ENCODE measurements at regions not wholly inside any gene's neighbourhood (a gene's known extent, or its start where the extent isn't known, plus 50 kb on each side); places are given as distances from the start of the nearest gene placed in this dataset.

DNA sequence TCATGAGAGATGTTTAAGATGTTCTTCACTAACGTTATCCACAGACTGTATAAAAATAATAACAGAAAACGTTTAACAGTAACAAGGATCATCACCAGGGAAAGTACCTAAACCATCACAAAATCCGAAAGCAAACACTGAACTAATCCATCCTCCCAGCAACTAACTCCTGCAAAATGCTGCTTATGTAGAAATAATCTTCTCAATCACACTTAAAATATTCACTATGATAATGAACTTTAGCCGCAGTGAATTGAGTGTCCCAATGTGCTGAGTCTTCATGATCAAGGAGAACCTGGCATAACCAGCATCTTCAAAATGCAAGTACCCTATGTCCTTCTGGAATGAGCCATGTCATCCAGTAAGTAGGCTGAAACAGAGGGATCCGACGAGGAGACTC, 166.1 kb downstream of the LTN1 start:
- H3F3A ChIP-seq (replicated peaks; ENCODE audit: low read depth), result no peaks in the 10 kb centered on the region
- no peaks in the 10 kb centered on the region for H3K4me1 Mint-ChIP-seq
- H3K79me2 ChIP-seq (replicated peaks; ENCODE audit: insufficient read depth), result no peaks in the 10 kb centered on the region
- no peak overlapping the region for H2AFZ ChIP-seq
- no peak overlapping the region for H3K4me3 ChIP-seq
- H3K27ac ChIP-seq (ENCODE audit: low read depth), result no peak overlapping the region
- no peaks in the 10 kb centered on the region for H3K27me3 ChIP-seq (ENCODE audit: insufficient read depth)
- no peaks in the 10 kb centered on the region for H3K36me3 ChIP-seq (ENCODE audit: insufficient read depth)
- H4K20me1 ChIP-seq (replicated peaks; ENCODE audit: insufficient read depth), result no peaks in the 10 kb centered on the region
- ATAC-seq (no peak), DNase-seq (ENCODE audit: low spot score) (no peak)
- TF ChIP-seq ETS1 (IDR thresholded peaks at IDR 0.05), result no peak
- no peak for TF ChIP-seq CREB1 (CRISPR knock-in tag; IDR thresholded peaks at IDR 0.05; ENCODE audit: low read depth)
- no peak for TF ChIP-seq POLR2AphosphoS5 (IDR thresholded peaks at IDR 0.05; ENCODE audit: low read depth)
- no peak for TF ChIP-seq ZNF114 (CRISPR knock-in tag; IDR thresholded peaks at IDR 0.05)
- TF ChIP-seq, protein P1, sequence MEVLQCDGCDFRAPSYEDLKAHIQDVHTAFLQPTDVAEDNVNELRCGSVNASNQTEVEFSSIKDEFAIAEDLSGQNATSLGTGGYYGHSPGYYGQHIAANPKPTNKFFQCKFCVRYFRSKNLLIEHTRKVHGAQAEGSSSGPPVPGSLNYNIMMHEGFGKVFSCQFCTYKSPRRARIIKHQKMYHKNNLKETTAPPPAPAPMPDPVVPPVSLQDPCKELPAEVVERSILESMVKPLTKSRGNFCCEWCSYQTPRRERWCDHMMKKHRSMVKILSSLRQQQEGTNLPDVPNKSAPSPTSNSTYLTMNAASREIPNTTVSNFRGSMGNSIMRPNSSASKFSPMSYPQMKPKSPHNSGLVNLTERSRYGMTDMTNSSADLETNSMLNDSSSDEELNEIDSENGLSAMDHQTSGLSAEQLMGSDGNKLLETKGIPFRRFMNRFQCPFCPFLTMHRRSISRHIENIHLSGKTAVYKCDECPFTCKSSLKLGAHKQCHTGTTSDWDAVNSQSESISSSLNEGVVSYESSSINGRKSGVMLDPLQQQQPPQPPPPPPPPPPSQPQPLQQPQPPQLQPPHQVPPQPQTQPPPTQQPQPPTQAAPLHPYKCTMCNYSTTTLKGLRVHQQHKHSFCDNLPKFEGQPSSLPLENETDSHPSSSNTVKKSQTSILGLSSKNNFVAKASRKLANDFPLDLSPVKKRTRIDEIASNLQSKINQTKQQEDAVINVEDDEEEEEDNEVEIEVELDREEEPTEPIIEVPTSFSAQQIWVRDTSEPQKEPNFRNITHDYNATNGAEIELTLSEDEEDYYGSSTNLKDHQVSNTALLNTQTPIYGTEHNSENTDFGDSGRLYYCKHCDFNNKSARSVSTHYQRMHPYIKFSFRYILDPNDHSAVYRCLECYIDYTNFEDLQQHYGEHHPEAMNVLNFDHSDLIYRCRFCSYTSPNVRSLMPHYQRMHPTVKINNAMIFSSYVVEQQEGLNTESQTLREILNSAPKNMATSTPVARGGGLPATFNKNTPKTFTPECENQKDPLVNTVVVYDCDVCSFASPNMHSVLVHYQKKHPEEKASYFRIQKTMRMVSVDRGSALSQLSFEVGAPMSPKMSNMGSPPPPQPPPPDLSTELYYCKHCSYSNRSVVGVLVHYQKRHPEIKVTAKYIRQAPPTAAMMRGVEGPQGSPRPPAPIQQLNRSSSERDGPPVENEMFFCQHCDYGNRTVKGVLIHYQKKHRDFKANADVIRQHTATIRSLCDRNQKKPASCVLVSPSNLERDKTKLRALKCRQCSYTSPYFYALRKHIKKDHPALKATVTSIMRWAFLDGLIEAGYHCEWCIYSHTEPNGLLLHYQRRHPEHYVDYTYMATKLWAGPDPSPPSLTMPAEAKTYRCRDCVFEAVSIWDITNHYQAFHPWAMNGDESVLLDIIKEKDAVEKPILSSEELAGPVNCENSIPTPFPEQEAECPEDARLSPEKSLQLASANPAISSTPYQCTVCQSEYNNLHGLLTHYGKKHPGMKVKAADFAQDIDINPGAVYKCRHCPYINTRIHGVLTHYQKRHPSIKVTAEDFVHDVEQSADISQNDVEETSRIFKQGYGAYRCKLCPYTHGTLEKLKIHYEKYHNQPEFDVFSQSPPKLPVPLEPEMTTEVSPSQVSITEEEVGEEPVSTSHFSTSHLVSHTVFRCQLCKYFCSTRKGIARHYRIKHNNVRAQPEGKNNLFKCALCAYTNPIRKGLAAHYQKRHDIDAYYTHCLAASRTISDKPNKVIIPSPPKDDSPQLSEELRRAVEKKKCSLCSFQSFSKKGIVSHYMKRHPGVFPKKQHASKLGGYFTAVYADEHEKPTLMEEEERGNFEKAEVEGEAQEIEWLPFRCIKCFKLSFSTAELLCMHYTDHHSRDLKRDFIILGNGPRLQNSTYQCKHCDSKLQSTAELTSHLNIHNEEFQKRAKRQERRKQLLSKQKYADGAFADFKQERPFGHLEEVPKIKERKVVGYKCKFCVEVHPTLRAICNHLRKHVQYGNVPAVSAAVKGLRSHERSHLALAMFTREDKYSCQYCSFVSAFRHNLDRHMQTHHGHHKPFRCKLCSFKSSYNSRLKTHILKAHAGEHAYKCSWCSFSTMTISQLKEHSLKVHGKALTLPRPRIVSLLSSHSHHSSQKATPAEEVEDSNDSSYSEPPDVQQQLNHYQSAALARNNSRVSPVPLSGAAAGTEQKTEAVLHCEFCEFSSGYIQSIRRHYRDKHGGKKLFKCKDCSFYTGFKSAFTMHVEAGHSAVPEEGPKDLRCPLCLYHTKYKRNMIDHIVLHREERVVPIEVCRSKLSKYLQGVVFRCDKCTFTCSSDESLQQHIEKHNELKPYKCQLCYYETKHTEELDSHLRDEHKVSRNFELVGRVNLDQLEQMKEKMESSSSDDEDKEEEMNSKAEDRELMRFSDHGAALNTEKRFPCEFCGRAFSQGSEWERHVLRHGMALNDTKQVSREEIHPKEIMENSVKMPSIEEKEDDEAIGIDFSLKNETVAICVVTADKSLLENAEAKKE (CRISPR knock-in tag; IDR thresholded peaks at IDR 0.05), result no peak
- no peak for TF ChIP-seq ZNF331 (CRISPR knock-in tag; IDR thresholded peaks at IDR 0.05; ENCODE audit: low read depth)
- no peak for TF ChIP-seq JUNB (IDR thresholded peaks at IDR 0.05; ENCODE audit: unreplicated experiment)
- TF ChIP-seq, protein P2, sequence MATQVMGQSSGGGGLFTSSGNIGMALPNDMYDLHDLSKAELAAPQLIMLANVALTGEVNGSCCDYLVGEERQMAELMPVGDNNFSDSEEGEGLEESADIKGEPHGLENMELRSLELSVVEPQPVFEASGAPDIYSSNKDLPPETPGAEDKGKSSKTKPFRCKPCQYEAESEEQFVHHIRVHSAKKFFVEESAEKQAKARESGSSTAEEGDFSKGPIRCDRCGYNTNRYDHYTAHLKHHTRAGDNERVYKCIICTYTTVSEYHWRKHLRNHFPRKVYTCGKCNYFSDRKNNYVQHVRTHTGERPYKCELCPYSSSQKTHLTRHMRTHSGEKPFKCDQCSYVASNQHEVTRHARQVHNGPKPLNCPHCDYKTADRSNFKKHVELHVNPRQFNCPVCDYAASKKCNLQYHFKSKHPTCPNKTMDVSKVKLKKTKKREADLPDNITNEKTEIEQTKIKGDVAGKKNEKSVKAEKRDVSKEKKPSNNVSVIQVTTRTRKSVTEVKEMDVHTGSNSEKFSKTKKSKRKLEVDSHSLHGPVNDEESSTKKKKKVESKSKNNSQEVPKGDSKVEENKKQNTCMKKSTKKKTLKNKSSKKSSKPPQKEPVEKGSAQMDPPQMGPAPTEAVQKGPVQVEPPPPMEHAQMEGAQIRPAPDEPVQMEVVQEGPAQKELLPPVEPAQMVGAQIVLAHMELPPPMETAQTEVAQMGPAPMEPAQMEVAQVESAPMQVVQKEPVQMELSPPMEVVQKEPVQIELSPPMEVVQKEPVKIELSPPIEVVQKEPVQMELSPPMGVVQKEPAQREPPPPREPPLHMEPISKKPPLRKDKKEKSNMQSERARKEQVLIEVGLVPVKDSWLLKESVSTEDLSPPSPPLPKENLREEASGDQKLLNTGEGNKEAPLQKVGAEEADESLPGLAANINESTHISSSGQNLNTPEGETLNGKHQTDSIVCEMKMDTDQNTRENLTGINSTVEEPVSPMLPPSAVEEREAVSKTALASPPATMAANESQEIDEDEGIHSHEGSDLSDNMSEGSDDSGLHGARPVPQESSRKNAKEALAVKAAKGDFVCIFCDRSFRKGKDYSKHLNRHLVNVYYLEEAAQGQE (IDR thresholded peaks at IDR 0.05; ENCODE audit: unreplicated experiment), result no peak
- TF ChIP-seq, protein P3, sequence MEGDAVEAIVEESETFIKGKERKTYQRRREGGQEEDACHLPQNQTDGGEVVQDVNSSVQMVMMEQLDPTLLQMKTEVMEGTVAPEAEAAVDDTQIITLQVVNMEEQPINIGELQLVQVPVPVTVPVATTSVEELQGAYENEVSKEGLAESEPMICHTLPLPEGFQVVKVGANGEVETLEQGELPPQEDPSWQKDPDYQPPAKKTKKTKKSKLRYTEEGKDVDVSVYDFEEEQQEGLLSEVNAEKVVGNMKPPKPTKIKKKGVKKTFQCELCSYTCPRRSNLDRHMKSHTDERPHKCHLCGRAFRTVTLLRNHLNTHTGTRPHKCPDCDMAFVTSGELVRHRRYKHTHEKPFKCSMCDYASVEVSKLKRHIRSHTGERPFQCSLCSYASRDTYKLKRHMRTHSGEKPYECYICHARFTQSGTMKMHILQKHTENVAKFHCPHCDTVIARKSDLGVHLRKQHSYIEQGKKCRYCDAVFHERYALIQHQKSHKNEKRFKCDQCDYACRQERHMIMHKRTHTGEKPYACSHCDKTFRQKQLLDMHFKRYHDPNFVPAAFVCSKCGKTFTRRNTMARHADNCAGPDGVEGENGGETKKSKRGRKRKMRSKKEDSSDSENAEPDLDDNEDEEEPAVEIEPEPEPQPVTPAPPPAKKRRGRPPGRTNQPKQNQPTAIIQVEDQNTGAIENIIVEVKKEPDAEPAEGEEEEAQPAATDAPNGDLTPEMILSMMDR (conservative IDR thresholded peaks at IDR 0.05; ENCODE audit: low read depth in 2 of 2), result no peak
- TF ChIP-seq NANOG (IDR thresholded peaks at IDR 0.05; ENCODE audit: borderline replicate concordance), result no peak
- H3K4me3 Mint-ChIP-seq, result no peak overlapping the region
- H3K9me3 Mint-ChIP-seq, result no peaks in the 10 kb centered on the region
- peaks cover 6% of the 10 kb centered on the region for H3K9me2 ChIP-seq (ENCODE audit: insufficient read depth)
- no peaks in the 10 kb centered on the region for H3K36me3 Mint-ChIP-seq (ENCODE audit: low read depth)
- no peak overlapping the region for H3K27ac Mint-ChIP-seq
- no peaks in the 10 kb centered on the region for H3K27me3 Mint-ChIP-seq (ENCODE audit: insufficient read depth, low read depth, poor library complexity)
- H3K4me2 ChIP-seq, result no peak overlapping the region
- no peaks in the 10 kb centered on the region for H3K4me1 ChIP-seq (ENCODE audit: insufficient read depth)

Data from GM23338 (cell line).